ENCODE measurements at regions not wholly inside any gene's neighbourhood (a gene's known extent, or its start where the extent isn't known, plus 50 kb on each side); places are given as distances from the start of the nearest gene placed in this dataset.

- TF ChIP-seq CTCF (IDR thresholded peaks at IDR 0.05) (no peak), POLR2AphosphoS5 (IDR thresholded peaks at IDR 0.05; ENCODE audit: low read depth, low read length) (no peak), FOXM1 (IDR thresholded peaks at IDR 0.05; ENCODE audit: low read depth) (no peak), YY1 (IDR thresholded peaks at IDR 0.05; ENCODE audit: low read depth) (no peak), JUND (IDR thresholded peaks at IDR 0.05) (peak; percentile 54)
Observed at GRCh38 chr6:17015144-17015543, 86.7 kb upstream of the STMND1 start.
